SK-N-SH (cell line): ENCODE measurements at regions not wholly inside any gene's neighbourhood (a gene's known extent, or its start where the extent isn't known, plus 50 kb on each side); places are given as distances from the start of the nearest gene placed in this dataset.

Experiments
- CTCF ChIA-PET: fragments of 300-600, 350-600 bp; formaldehyde crosslinking; extraction: SDS; loops from one replicate; lab custom pipeline; 2021; lab: Yijun Ruan, JAX
- POLR2A ChIA-PET: fragments of 350-600 bp; sonication (Branson Sonifier 250); formaldehyde crosslinking; extraction: SDS; loops from one replicate; lab custom pipeline; 2020; ENCODE audit warnings: antibody characterized with exemption, inconsistent platforms; lab: Yijun Ruan, JAX
- DNase-seq: peaks from one replicate; pipeline ENCODE4 v3.0.0; 2012
- H2AFZ ChIP-seq: fragments of 200-600 bp; sonication (generic); 2 replicates; pipeline ENCODE4 v1.8.1; 2016; ENCODE audit warnings: antibody characterized with exemption, mild to moderate bottlenecking, low read depth
- H3F3A ChIP-seq: fragments of 200-600 bp; sonication (generic); replicated peaks from 2 replicates; pipeline ENCODE3; 2016; ENCODE audit warnings: antibody characterized with exemption, mild to moderate bottlenecking; ENCODE audit not compliant: insufficient read depth
- H3K27ac ChIP-seq, 2 experiments: fragments of 200-500 bp in 1 of 2; fragments of 200-600 bp in 1 of 2; sonication (Bioruptor generic) in 1 of 2; sonication (generic), shearing (Covaris generic) in 1 of 2; 2 replicates each; pipeline versions ENCODE4 v1.5.1 to v1.6.1; 2014 to 2016; ENCODE audit warnings: low read depth in 2 of 2, inconsistent platforms in 1 of 2, low read length in 1 of 2, mild to moderate bottlenecking in 1 of 2, mixed read lengths in 1 of 2
- H3K27me3 ChIP-seq: fragments of 200-600 bp; sonication (generic), shearing (Covaris generic); 2 replicates; pipeline ENCODE4 v1.6.1; 2016; ENCODE audit warnings: mixed run types; ENCODE audit not compliant: insufficient read depth
- H3K36me3 ChIP-seq, 2 experiments: fragments of 200-500 bp in 1 of 2; fragments of 200-600 bp in 1 of 2; sonication (Bioruptor generic) in 1 of 2; sonication (generic) in 1 of 2; replicated peaks in 1 of 2; 2 replicates each; pipeline versions ENCODE3 to v1.5.1; 2014 to 2016; ENCODE audit warnings: low read length in 1 of 2, mild to moderate bottlenecking in 1 of 2; ENCODE audit not compliant: insufficient read depth in 2 of 2, control insufficient read depth in 1 of 2
- H3K4me1 ChIP-seq, 2 experiments: fragments of 200-500 bp in 1 of 2; fragments of 200-600 bp in 1 of 2; sonication (Bioruptor generic) in 1 of 2; sonication (generic), shearing (Covaris generic) in 1 of 2; 2 replicates each; pipeline versions ENCODE4 v1.5.1 to v1.6.1; 2014 to 2016; ENCODE audit warnings: low read depth in 1 of 2, low read length in 1 of 2, mixed run types in 1 of 2; ENCODE audit not compliant: insufficient read depth in 2 of 2, control insufficient read depth in 1 of 2
- H3K4me2 ChIP-seq: fragments of 200-600 bp; sonication (generic), shearing (Covaris generic); 2 replicates; pipeline ENCODE4 v1.6.1; 2017; ENCODE audit warnings: mixed run types
- H3K4me3 ChIP-seq, 2 experiments: fragments of 200-500 bp in 1 of 2; fragments of 200-600 bp in 1 of 2; sonication (Bioruptor generic) in 1 of 2; sonication (generic), shearing (Covaris generic) in 1 of 2; 2 replicates each; pipeline versions ENCODE4 v1.5.1 to v1.8.1; 2014 to 2016; ENCODE audit warnings: low read depth in 2 of 2, inconsistent platforms in 1 of 2, low read length in 1 of 2, mild to moderate bottlenecking in 1 of 2, mixed read lengths in 1 of 2, moderate library complexity in 1 of 2
- H3K79me2 ChIP-seq: fragments of 200-600 bp; sonication (generic); 2 replicates; pipeline ENCODE4 v1.8.1; 2017; ENCODE audit warnings: mild to moderate bottlenecking; ENCODE audit not compliant: insufficient read depth
- H3K9ac ChIP-seq: fragments of 200-600 bp; sonication (generic); 2 replicates; pipeline ENCODE4 v1.6.1; 2017; ENCODE audit warnings: mixed run types
- H3K9me2 ChIP-seq: fragments of 200-600 bp; sonication (generic); 2 replicates; pipeline ENCODE4 v1.6.1; 2017; ENCODE audit warnings: mixed run types
- H3K9me3 ChIP-seq: fragments of 200-600 bp; sonication (generic); 2 replicates; pipeline ENCODE4 v1.6.1; 2017; ENCODE audit warnings: mixed run types, mild to moderate bottlenecking, moderate library complexity
- H4K20me1 ChIP-seq: fragments of 200-600 bp; sonication (generic); 2 replicates; pipeline ENCODE4 v1.6.1; 2017; ENCODE audit warnings: mild to moderate bottlenecking, mixed run types; ENCODE audit not compliant: insufficient read depth
- CHD2 ChIP-seq: fragments of 150-350 bp; IDR thresholded peaks from 2 replicates; pipeline ENCODE4 v1.6.1; 2018; ENCODE audit warnings: low read length; ENCODE audit not compliant: partially characterized antibody
- CTCF ChIP-seq: fragments of 200-600 bp; sonication (generic); IDR thresholded peaks from 2 replicates; pipeline ENCODE4 v1.6.1; 2017; ENCODE audit warnings: antibody characterized with exemption, mild to moderate bottlenecking, moderate library complexity
- JUND ChIP-seq: IDR thresholded peaks from 2 replicates; pipeline ENCODE4 v1.4.0; 2012
- MXI1 ChIP-seq: IDR thresholded peaks from 2 replicates; pipeline ENCODE4 v1.6.1; 2012; ENCODE audit warnings: mild to moderate bottlenecking, low read depth, low read length, improper control_type of control experiment
- NRF1 ChIP-seq: IDR thresholded peaks from 2 replicates; pipeline ENCODE4 v1.6.1; 2012; ENCODE audit warnings: low read depth, mild to moderate bottlenecking, low read length
- SIN3A ChIP-seq: IDR thresholded peaks from 2 replicates; pipeline ENCODE4 v1.6.1; 2012; ENCODE audit warnings: low read depth, mild to moderate bottlenecking, low read length, moderate library complexity, borderline replicate concordance
- TAF1 ChIP-seq: IDR thresholded peaks from 2 replicates; pipeline ENCODE4 v1.6.1; 2012; ENCODE audit warnings: low read depth, mild to moderate bottlenecking, low read length, moderate library complexity, borderline replicate concordance
- TCF12 ChIP-seq: IDR thresholded peaks from 2 replicates; pipeline ENCODE4 v1.4.0; 2012
- USF2 ChIP-seq: fragments of 150-350 bp; IDR thresholded peaks from 2 replicates; pipeline ENCODE4 v1.6.1; 2017; ENCODE audit warnings: antibody characterized with exemption, low read length, low read depth, borderline replicate concordance
- WGBS: methylation state at CpG from one replicate; pipeline ENCODE4 v1.1.6; 2017; ENCODE audit warnings: low lambda C conversion rate; 5-methylcytosine and 5-hydroxymethylcytosine counted together
- TF ChIP-seq, protein P1 (sequence below): IDR thresholded peaks from 2 replicates; pipeline ENCODE4 v1.4.0; 2012; ENCODE audit warnings: low read depth, borderline replicate concordance

DNA sequence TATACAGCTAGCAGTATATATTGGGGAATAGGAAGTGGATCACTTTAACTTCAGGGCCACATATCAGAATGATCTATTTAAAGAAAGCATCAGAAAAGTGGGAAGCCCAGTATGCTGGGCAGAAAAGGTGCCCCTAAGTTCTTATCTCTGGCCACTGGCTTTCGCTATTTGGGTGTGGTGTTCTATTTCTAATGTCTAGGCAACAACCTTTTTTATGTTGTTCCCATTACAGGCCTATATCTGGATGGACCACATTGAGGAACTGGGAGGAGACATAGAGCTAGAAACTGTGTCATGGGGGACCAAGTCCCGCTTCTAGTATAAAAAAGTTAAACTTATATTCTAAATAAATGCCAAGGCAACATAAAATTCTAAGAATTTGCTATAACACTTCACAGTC lies 935.6 kb downstream of the PDHA2 start:
- no peak overlapping the region for H3K27ac ChIP-seq
- no peaks in the 10 kb centered on the region for H3K4me1 ChIP-seq
- no peak for DNase-seq
- no peaks in the 10 kb centered on the region for H3K27me3 ChIP-seq
- H4K20me1 ChIP-seq = no peaks in the 10 kb centered on the region
- ChIA-PET POLR2A (no interaction called here), CTCF (interaction anchor here (0.6 to 1.8 kb wide), 2 partner anchors 21 to 1227 kb away, joined by 3 to 5 read pairs; partner anchors contain the start of gene UNC5C)
- no peaks in the 10 kb centered on the region for H3K9me3 ChIP-seq
- TF ChIP-seq NRF1 = no peak
- TF ChIP-seq TCF12 = no peak
- no peak for TF ChIP-seq USF2
- no peaks in the 10 kb centered on the region for H3F3A ChIP-seq
- 58% methylated on average over 2 of the region's 2 CpGs for WGBS
- no peak overlapping the region for H3K9ac ChIP-seq
- no peak overlapping the region for H3K4me2 ChIP-seq
- no peak overlapping the region for H2AFZ ChIP-seq
- H3K4me3 ChIP-seq = no peak overlapping the region
- H3K79me2 ChIP-seq = no peaks in the 10 kb centered on the region
- no peaks in the 10 kb centered on the region for H3K36me3 ChIP-seq
- H3K9me2 ChIP-seq = no peaks in the 10 kb centered on the region

DNA sequence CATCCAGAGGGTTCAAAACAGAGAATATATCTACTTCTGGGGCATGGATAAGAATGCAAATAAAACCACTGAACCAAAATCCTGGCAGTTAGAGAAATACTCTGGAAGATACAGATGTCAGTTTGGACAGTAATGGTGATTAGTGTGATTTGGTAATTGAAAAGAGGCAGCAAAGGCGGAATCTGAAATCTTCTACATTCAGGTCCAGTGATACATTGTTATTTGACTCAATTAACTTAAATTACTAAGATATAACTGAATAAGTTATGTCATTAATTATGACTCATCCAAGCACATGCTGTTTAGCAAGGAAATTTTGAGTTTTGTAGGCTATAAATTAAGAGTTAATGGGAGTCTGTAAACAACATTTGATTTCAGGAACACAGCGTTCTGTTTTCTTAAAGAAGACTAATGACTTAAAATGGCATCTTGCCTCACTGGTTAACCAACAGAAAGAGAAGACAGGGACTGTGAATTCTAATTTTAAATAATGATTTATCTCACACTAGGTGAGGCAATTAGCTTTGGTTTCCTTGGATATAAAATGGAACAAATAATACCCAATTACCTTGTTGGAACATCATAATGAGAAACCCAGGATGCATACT lies 937.1 kb downstream of the PDHA2 start:
- Histone ChIP-seq H2AFZ (no peak overlapping the region), H4K20me1 (no peaks in the 10 kb centered on the region), H3K9ac (no peak overlapping the region), H3K4me2 (no peak overlapping the region), H3K9me2 (no peaks in the 10 kb centered on the region), H3F3A (no peaks in the 10 kb centered on the region), H3K27ac (no peak overlapping the region), H3K79me2 (no peaks in the 10 kb centered on the region), H3K4me3 (no peak overlapping the region), H3K4me1 (no peaks in the 10 kb centered on the region), H3K9me3 (no peaks in the 10 kb centered on the region), H3K36me3 (no peaks in the 10 kb centered on the region), H3K27me3 (no peaks in the 10 kb centered on the region)
- WGBS = 28% methylated on average over 2 of the region's 2 CpGs
- ChIA-PET CTCF (interaction anchor here (1.8 kb wide), 1 partner anchor 23 kb away, joined by 5 read pairs; no protein-coding TSS in a partner anchor), POLR2A (no interaction called here)
- DNase-seq = no peak
- TF ChIP-seq TCF12 = no peak
- TF ChIP-seq NRF1 = no peak
- TF ChIP-seq, protein P1, sequence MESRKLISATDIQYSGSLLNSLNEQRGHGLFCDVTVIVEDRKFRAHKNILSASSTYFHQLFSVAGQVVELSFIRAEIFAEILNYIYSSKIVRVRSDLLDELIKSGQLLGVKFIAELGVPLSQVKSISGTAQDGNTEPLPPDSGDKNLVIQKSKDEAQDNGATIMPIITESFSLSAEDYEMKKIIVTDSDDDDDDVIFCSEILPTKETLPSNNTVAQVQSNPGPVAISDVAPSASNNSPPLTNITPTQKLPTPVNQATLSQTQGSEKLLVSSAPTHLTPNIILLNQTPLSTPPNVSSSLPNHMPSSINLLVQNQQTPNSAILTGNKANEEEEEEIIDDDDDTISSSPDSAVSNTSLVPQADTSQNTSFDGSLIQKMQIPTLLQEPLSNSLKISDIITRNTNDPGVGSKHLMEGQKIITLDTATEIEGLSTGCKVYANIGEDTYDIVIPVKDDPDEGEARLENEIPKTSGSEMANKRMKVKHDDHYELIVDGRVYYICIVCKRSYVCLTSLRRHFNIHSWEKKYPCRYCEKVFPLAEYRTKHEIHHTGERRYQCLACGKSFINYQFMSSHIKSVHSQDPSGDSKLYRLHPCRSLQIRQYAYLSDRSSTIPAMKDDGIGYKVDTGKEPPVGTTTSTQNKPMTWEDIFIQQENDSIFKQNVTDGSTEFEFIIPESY = no peak
- no peak for TF ChIP-seq TAF1
- TF ChIP-seq CHD2 = no peak
- no peak for TF ChIP-seq SIN3A
- TF ChIP-seq MXI1 = no peak
- TF ChIP-seq JUND = no peak
- no peak for TF ChIP-seq CTCF
